Upper lobe of right lung (tissue), 1 donor: ENCODE measurements at regions not wholly inside any gene's neighbourhood (a gene's known extent, or its start where the extent isn't known, plus 50 kb on each side); places are given as distances from the start of the nearest gene placed in this dataset.
A peak's percentile ranks its signal among the peaks of the same experiment; 100 is the strongest.
"Not testable (repeated sequence)": the region's sequence is repeated elsewhere in the genome, so short reads cannot be mapped to it uniquely, and the experiment has no call there.

Experiments
- ATAC-seq: fragments of 200-7000 bp; cut with Tn5 transposase; one replicate; pipeline ENCODE4 v1.9.1; 2020; ENCODE audit warnings: mild to moderate bottlenecking, moderate library complexity
- DNase-seq: peaks from one replicate; pipeline ENCODE4 v3.0.0-alpha.2; 2020
- H3K27ac ChIP-seq: fragments of 200-600 bp; one replicate; pipeline ENCODE4 v1.8.0; 2022
- H3K27me3 ChIP-seq: fragments of 200-600 bp; one replicate; pipeline ENCODE4 v1.8.0; 2022; ENCODE audit warnings: mild to moderate bottlenecking
- H3K36me3 ChIP-seq: fragments of 200-600 bp; one replicate; pipeline ENCODE4 v1.8.0; 2022
- H3K4me1 ChIP-seq: fragments of 200-600 bp; one replicate; pipeline ENCODE4 v1.8.0; 2022
- H3K4me3 ChIP-seq: fragments of 200-600 bp; one replicate; pipeline ENCODE4 v1.8.0; 2022; ENCODE audit warnings: mild to moderate bottlenecking
- H3K9me3 ChIP-seq: fragments of 200-600 bp; one replicate; pipeline ENCODE4 v1.8.0; 2022
- intact Hi-C: fragments of 100-400 bp; cut with DNase I; formaldehyde crosslinking; loops from one replicate; pipeline ENCODE4 v1.11.0; 2022
- TF ChIP-seq, protein P1 (sequence below): fragments of 200-600 bp; IDR thresholded peaks from one replicate; pipeline ENCODE4 v1.8.0; 2022; ENCODE audit warnings: antibody characterized with exemption
- donor health status: DM: no; HTN: yes; CAD: no; lungs with severe emphysema.

DNA sequence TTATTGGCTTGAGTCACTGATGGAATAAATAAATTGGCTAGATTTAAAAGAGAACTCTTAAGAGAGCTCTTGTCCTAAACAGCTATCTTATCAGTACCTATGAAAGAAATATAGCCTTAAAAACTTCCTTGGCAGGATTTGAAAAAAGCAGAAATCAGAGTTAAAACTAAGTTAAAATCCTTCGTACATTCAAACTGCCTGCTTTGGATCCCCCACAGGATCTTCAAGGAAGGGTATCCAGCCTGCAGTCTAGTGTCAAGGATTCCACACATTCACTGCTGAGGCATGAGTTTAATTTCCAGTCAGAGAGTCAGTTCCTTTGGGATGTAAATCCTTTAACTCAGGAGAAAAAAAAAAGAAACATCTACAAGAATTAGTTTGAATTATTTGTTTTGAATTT lies 242.9 kb upstream of the UBASH3B start:
- intact Hi-C loops = no loop called here

DNA sequence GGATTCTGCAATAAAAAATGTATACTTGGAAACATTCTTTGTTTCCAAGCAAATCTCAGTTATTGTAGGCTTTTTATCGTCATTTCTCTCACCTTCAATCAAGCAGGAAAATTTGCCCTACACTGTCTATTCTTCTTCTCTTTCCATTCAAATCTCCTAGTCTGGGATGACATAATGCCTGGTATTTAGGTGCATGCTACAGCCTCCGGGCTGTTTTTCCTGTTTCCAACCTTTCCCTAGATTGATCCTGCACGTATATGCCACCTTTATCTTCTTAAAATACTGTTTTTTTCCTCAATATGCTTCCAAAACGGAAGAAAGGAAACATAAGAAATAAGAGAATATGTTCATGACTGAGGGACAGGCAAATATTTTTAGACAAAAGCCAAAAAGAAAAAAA lies 249.1 kb upstream of the UBASH3B start:
- no peaks in the 10 kb centered on the region for H3K27me3 ChIP-seq
- TF ChIP-seq, protein P1, sequence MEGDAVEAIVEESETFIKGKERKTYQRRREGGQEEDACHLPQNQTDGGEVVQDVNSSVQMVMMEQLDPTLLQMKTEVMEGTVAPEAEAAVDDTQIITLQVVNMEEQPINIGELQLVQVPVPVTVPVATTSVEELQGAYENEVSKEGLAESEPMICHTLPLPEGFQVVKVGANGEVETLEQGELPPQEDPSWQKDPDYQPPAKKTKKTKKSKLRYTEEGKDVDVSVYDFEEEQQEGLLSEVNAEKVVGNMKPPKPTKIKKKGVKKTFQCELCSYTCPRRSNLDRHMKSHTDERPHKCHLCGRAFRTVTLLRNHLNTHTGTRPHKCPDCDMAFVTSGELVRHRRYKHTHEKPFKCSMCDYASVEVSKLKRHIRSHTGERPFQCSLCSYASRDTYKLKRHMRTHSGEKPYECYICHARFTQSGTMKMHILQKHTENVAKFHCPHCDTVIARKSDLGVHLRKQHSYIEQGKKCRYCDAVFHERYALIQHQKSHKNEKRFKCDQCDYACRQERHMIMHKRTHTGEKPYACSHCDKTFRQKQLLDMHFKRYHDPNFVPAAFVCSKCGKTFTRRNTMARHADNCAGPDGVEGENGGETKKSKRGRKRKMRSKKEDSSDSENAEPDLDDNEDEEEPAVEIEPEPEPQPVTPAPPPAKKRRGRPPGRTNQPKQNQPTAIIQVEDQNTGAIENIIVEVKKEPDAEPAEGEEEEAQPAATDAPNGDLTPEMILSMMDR = no peak
- H3K4me1 ChIP-seq = no peaks in the 10 kb centered on the region
- peak overlapping the region; percentile 7 for H3K27ac ChIP-seq
- H3K4me3 ChIP-seq = no peak overlapping the region
- no peak for DNase-seq
- H3K36me3 ChIP-seq = no peaks in the 10 kb centered on the region
- ATAC-seq = no peak
- no peaks in the 10 kb centered on the region for H3K9me3 ChIP-seq
- intact Hi-C loops = no loop called here

More for the DNA sequence above, 242.9 kb upstream of the UBASH3B start:
- no peak overlapping the region for H3K27ac ChIP-seq
- TF ChIP-seq, protein P1 = no peak
- no peaks in the 10 kb centered on the region for H3K36me3 ChIP-seq
- H3K4me3 ChIP-seq = no peak overlapping the region
- no peak for DNase-seq
- no peaks in the 10 kb centered on the region for H3K27me3 ChIP-seq
- ATAC-seq = no peak
- H3K4me1 ChIP-seq = no peaks in the 10 kb centered on the region
- H3K9me3 ChIP-seq = peaks cover 9% of the 10 kb centered on the region

DNA sequence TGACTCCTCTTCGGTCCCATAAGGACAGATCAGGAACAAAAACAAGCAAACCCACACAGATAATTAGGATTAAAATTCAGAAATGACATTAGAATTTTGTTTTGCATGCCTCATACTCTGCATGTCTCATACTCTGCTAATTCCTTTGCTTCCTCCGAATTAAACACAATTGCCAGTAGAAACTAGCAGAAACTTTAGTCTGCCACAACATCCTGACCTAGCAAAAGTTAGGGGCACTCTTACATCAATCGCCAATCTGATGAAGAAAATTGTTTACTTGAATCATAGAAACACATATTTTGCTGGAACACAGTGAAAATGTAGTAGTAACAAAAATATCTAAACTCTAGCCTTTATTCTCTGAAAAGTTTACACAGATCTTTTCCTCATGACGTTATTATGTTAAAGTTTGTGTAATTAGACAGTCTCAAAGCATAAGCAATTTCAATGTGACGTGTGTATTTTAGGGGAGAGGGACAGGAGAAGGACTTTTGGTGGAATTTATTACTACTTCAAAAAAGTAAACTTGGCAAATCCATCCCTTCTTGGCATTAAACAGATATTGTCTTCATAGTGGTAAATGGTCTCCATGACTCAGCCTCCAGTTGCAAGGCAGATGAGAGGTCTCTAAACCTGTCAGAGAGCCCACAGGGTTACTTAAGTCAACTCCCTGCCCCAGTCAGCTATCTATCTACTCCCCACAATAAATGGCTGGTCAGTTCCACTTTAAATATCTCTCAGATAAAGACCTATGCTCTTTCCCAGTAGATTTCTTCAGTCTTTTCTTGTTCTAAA lies 249.8 kb upstream of the UBASH3B start:
- Histone ChIP-seq H3K36me3 (no peaks in the 10 kb centered on the region), H3K27me3 (no peaks in the 10 kb centered on the region), H3K4me3 (no peak overlapping the region), H3K9me3 (no peaks in the 10 kb centered on the region), H3K4me1 (no peaks in the 10 kb centered on the region), H3K27ac (peak overlapping the region; percentile 7)
- TF ChIP-seq, protein P1 = no peak
- intact Hi-C loops = no loop called here
- no peak for ATAC-seq
- DNase-seq = no peak

DNA sequence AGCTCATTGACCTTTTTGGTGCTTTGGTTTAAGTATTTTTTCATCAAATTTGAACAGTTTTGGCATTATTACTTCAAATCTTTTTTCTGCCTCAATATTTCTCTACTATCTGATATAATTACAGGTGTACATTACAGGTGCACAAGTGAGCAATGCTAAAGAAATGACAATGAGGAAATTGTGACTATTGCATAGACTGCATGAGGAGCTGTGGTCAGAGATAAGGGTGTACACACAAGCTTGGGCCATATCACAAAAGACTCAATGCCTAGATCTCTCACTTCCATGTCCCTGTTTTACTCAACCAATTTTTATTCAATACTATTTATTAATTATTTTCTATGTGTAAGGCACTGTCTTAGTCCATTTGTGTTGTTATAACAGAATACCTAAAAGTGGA lies 251.0 kb upstream of the UBASH3B start:
- DNase-seq = no peak
- H3K27me3 ChIP-seq = no peaks in the 10 kb centered on the region
- no peak overlapping the region for H3K27ac ChIP-seq
- TF ChIP-seq, protein P1 = no peak
- intact Hi-C loops = no loop called here
- no peak overlapping the region for H3K4me3 ChIP-seq
- H3K9me3 ChIP-seq = no peaks in the 10 kb centered on the region
- no peaks in the 10 kb centered on the region for H3K36me3 ChIP-seq
- ATAC-seq = no peak
- H3K4me1 ChIP-seq = no peaks in the 10 kb centered on the region

DNA sequence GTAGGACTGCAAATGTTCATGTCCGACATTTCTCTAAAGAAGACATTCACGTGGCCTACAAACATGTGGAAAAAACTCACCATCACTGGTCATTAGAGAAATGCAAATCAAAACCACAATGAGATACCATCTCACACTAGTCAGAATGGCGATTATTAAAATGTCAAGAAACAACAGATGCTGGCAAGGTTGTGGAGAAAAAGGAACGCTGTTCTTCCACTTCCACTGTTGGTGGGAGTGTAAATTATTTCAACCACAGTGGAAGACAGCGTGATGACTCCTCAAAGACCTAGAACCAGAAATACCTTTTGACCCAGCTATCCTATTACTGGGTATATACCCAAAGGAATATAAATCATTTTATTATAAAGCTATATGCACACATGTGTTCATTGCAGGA lies 253.9 kb upstream of the UBASH3B start:
- H3K27ac ChIP-seq, DNase-seq, ATAC-seq, H3K36me3 ChIP-seq, H3K9me3 ChIP-seq, H3K27me3 ChIP-seq, H3K4me3 ChIP-seq, intact Hi-C loops, H3K4me1 ChIP-seq: not testable (repeated sequence)

DNA sequence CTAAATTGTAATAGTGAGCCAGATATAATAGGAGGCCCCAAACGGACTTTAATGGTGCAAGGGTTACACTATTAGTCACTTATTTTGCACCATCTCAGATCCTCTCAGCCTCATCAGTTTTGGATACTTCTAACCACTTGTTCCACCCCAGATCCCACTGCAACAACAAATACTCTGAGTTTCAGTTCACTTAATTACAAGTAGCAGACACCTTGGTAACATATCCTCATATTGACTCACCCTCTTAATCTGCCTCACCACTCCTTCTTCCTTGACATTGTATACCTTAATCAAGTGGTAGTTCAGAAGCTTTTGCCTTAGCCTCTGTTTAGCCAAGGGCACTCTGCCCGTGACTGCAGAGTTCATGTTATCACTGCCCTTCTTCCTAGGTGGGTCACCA lies 256.1 kb upstream of the UBASH3B start:
- TF ChIP-seq, protein P1 = no peak
- intact Hi-C loops = no loop called here
- H3K4me3 ChIP-seq = no peak overlapping the region
- H3K36me3 ChIP-seq = no peaks in the 10 kb centered on the region
- no peaks in the 10 kb centered on the region for H3K27me3 ChIP-seq
- no peak overlapping the region for H3K27ac ChIP-seq
- ATAC-seq = no peak
- no peaks in the 10 kb centered on the region for H3K9me3 ChIP-seq
- no peaks in the 10 kb centered on the region for H3K4me1 ChIP-seq
- DNase-seq = no peak
